ENCODE measurements at regions not wholly inside any gene's neighbourhood (a gene's known extent, or its start where the extent isn't known, plus 50 kb on each side); places are given as distances from the start of the nearest gene placed in this dataset.

DNA sequence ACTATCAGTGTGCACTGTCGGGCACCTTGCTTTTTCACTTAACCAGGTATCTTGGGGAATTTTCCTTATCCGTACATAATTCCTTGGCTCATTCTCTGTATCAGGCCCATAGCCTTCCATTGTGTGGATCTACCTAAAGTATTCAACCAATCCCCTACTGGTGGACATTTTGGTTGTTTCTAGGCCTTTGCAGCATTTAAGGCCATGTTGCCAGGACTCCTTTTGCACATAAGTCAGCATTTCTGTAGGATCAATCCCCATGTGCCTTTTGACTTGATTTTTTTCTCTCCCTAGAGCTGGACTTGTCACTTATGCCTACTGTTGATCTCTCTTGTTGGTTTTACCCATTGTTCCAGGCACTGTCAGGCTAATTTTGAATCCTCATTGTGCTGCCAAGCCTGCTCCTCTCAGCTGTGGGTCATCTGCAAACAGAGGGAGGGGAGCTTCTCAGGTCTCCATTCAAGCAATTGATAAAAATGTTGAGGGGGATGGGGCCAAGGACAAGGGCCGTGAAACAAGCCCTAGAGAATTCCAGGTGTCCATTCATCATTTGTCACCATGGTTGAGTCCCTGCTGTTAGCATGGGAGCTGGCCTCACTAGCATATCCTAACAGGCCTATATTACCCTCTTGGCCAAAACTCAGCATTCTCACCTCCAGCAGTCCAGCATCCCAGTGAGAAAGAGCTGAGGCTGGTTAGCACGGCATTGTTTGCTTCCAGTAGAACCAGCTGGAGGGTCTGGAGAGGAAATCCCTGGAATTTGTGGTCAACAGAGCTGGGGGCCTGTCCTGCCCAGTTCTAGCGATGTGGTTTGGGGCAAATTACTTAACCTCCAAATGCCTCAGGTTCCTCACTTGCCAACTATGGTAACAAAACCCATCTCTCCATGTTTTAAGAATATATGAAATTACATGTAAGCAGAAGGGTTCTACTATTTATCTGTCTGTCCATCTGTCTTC is 178.4 kb downstream of the MRPL14 start:
- intact Hi-C loops (cut with micrococcal nuclease; ENCODE audit: unreplicated experiment) (no loop called here), in situ Hi-C loops (cut with HindIII; ENCODE audit: low pct_unique_long_range_greater_than_20kb, low sequenced_read_pairs) (no loop called here)
- no TSS peak for BruUV-seq (replicated peaks)
- H3K27ac ChIP-seq (ENCODE audit: low read length), result no peak overlapping the region; the same call in 1 of the 2 replicates
- no peak for ATAC-seq
- POLR2A ChIA-PET, result no interaction called here
- H3K4me1 ChIP-seq (ENCODE audit: control insufficient read depth, insufficient read depth, low read length), result no peaks in the 10 kb centered on the region
- TF ChIP-seq, protein P1, sequence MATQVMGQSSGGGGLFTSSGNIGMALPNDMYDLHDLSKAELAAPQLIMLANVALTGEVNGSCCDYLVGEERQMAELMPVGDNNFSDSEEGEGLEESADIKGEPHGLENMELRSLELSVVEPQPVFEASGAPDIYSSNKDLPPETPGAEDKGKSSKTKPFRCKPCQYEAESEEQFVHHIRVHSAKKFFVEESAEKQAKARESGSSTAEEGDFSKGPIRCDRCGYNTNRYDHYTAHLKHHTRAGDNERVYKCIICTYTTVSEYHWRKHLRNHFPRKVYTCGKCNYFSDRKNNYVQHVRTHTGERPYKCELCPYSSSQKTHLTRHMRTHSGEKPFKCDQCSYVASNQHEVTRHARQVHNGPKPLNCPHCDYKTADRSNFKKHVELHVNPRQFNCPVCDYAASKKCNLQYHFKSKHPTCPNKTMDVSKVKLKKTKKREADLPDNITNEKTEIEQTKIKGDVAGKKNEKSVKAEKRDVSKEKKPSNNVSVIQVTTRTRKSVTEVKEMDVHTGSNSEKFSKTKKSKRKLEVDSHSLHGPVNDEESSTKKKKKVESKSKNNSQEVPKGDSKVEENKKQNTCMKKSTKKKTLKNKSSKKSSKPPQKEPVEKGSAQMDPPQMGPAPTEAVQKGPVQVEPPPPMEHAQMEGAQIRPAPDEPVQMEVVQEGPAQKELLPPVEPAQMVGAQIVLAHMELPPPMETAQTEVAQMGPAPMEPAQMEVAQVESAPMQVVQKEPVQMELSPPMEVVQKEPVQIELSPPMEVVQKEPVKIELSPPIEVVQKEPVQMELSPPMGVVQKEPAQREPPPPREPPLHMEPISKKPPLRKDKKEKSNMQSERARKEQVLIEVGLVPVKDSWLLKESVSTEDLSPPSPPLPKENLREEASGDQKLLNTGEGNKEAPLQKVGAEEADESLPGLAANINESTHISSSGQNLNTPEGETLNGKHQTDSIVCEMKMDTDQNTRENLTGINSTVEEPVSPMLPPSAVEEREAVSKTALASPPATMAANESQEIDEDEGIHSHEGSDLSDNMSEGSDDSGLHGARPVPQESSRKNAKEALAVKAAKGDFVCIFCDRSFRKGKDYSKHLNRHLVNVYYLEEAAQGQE (IDR thresholded peaks at IDR 0.05; ENCODE audit: insufficient read depth in 1 of 2, low read depth in 2 of 2, low read length in 1 of 2), result no peak
- TF ChIP-seq SIN3A (IDR thresholded peaks at IDR 0.05; ENCODE audit: borderline replicate concordance, insufficient read depth, low read depth, low read length), result no peak
- no peak for TF ChIP-seq POLR2AphosphoS5 (IDR thresholded peaks at IDR 0.05; ENCODE audit: low read depth, low read length)
- TF ChIP-seq, protein P2, sequence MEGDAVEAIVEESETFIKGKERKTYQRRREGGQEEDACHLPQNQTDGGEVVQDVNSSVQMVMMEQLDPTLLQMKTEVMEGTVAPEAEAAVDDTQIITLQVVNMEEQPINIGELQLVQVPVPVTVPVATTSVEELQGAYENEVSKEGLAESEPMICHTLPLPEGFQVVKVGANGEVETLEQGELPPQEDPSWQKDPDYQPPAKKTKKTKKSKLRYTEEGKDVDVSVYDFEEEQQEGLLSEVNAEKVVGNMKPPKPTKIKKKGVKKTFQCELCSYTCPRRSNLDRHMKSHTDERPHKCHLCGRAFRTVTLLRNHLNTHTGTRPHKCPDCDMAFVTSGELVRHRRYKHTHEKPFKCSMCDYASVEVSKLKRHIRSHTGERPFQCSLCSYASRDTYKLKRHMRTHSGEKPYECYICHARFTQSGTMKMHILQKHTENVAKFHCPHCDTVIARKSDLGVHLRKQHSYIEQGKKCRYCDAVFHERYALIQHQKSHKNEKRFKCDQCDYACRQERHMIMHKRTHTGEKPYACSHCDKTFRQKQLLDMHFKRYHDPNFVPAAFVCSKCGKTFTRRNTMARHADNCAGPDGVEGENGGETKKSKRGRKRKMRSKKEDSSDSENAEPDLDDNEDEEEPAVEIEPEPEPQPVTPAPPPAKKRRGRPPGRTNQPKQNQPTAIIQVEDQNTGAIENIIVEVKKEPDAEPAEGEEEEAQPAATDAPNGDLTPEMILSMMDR (IDR thresholded peaks at IDR 0.05), result no peak
- H3K9me3 ChIP-seq (ENCODE audit: control insufficient read depth, insufficient read depth, low read depth, low read length), result peaks cover 13% of the 10 kb centered on the region; the same call in 1 of the 2 replicates
- CTCF ChIA-PET, result no interaction called here
- no peak for DNase-seq (ENCODE audit: low read depth, low spot score)
- H3K27me3 ChIP-seq (ENCODE audit: control insufficient read depth, insufficient read depth, low read length), result no peaks in the 10 kb centered on the region
- no peak overlapping the region for H3K4me3 ChIP-seq (ENCODE audit: low read depth in 2 of 2, low read length in 2 of 2)
- H3K36me3 ChIP-seq (ENCODE audit: control insufficient read depth, insufficient read depth, low read length), result no peaks in the 10 kb centered on the region

DNA sequence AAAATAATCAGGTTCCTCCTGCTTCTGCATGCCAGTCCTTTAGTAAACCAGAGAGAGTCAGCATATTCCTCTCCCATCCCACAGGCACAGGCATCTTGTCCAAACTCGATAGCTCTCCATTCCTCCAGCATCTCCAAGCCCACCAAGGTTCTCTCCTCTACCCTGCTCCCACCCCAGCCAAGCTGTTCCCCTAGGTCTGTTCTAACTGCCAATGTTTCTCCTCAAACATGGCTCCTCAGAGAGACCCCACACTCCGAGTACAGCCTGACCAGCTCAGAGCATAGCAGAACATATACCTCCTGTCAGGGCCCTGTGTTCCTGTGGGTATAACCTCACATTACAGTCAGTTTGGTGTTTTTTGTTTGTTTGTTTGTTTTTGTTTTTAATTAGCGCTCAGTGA is 177.8 kb downstream of the VEGFA start:
- no peak for ATAC-seq
- DNase-seq (ENCODE audit: low read depth, low spot score), result no peak
- no TSS peak for BruUV-seq (replicated peaks)
- TF ChIP-seq, protein P2 (IDR thresholded peaks at IDR 0.05), result no peak
- TF ChIP-seq SIN3A (IDR thresholded peaks at IDR 0.05; ENCODE audit: borderline replicate concordance, insufficient read depth, low read depth, low read length) (no peak), TCF7L2 (IDR thresholded peaks at IDR 0.05; ENCODE audit: low read depth, low read length) (no peak), POLR2AphosphoS5 (IDR thresholded peaks at IDR 0.05; ENCODE audit: low read depth, low read length) (no peak)
- TF ChIP-seq, protein P1 (IDR thresholded peaks at IDR 0.05; ENCODE audit: insufficient read depth in 1 of 2, low read depth in 2 of 2, low read length in 1 of 2), result no peak
- Histone ChIP-seq H3K36me3 (ENCODE audit: control insufficient read depth, insufficient read depth, low read length) (no peaks in the 10 kb centered on the region), H3K27ac (ENCODE audit: low read length) (no peak overlapping the region; the same call in 1 of the 2 replicates), H3K4me1 (ENCODE audit: control insufficient read depth, insufficient read depth, low read length) (no peaks in the 10 kb centered on the region), H3K9me3 (ENCODE audit: control insufficient read depth, insufficient read depth, low read depth, low read length) (peaks cover 13% of the 10 kb centered on the region; the same call in 1 of the 2 replicates), H3K4me3 (ENCODE audit: low read depth in 2 of 2, low read length in 2 of 2) (no peak overlapping the region), H3K27me3 (ENCODE audit: control insufficient read depth, insufficient read depth, low read length) (no peaks in the 10 kb centered on the region)
- POLR2A ChIA-PET, result no interaction called here
- CTCF ChIA-PET, result no interaction called here
- intact Hi-C loops (cut with micrococcal nuclease; ENCODE audit: unreplicated experiment), result no loop called here
- in situ Hi-C loops (cut with HindIII; ENCODE audit: low pct_unique_long_range_greater_than_20kb, low sequenced_read_pairs), result no loop called here

Measured in Panc1 (cell line).